Hematopoietic multipotent progenitor cell (in vitro differentiated cells): ENCODE measurements at regions not wholly inside any gene's neighbourhood (a gene's known extent, or its start where the extent isn't known, plus 50 kb on each side); places are given as distances from the start of the nearest gene placed in this dataset.
"Not testable (repeated sequence)": the region's sequence is repeated elsewhere in the genome, so short reads cannot be mapped to it uniquely, and the experiment has no call there.

Source experiments
- DNase-seq, 3 donors: peaks; one replicate each; pipeline ENCODE4 v3.0.0-alpha.2; 2011 to 2015; ENCODE audit warnings: low read depth in 2 of 3, low spot score in 2 of 3

GRCh38 chr1:90317628-90318027 is 322.7 kb downstream of the ZNF326 start:
- no peak for DNase-seq

GRCh38 chr1:90314533-90314932 is 319.6 kb downstream of the ZNF326 start:
- DNase-seq, result no peak

- no peak for DNase-seq
Measured at GRCh38 chr1:90313778-90314177, 318.9 kb downstream of the ZNF326 start.

GRCh38 chr1:90309806-90310205 is 314.9 kb downstream of the ZNF326 start:
- DNase-seq, result no peak

- no peak for DNase-seq
Measured at GRCh38 chr1:90308421-90308820, 313.5 kb downstream of the ZNF326 start.

GRCh38 chr1:90305577-90305976 is 310.7 kb downstream of the ZNF326 start:
- DNase-seq, result no peak

GRCh38 chr1:90296327-90296726 is 301.4 kb downstream of the ZNF326 start:
- no peak for DNase-seq

GRCh38 chr1:90295534-90295933 is 300.6 kb downstream of the ZNF326 start:
- DNase-seq, result no peak

GRCh38 chr1:90291431-90292216 is 296.7 kb downstream of the ZNF326 start:
- no peak for DNase-seq

- no peak for DNase-seq
Measured at GRCh38 chr1:90282811-90283210, 287.9 kb downstream of the ZNF326 start.

GRCh38 chr1:90281886-90282285 is 287.0 kb downstream of the ZNF326 start:
- not testable (repeated sequence) for DNase-seq

- DNase-seq, result no peak
Measured at GRCh38 chr1:90277270-90277669, 282.4 kb downstream of the ZNF326 start.

- no peak for DNase-seq
Measured at GRCh38 chr1:90274376-90274775, 279.5 kb downstream of the ZNF326 start.

- no peak for DNase-seq
Measured at GRCh38 chr1:90273241-90273774, 278.4 kb downstream of the ZNF326 start.

- DNase-seq, result no peak
Measured at GRCh38 chr1:90262791-90263190, 267.9 kb downstream of the ZNF326 start.

- DNase-seq, result no peak
Measured at GRCh38 chr1:90262286-90262685, 267.4 kb downstream of the ZNF326 start.

- DNase-seq, result no peak
Measured at GRCh38 chr1:90246069-90246468, 251.2 kb downstream of the ZNF326 start.

- no peak for DNase-seq
Measured at GRCh38 chr1:90236493-90236892, 241.6 kb downstream of the ZNF326 start.

- DNase-seq, result no peak
Measured at GRCh38 chr1:90223401-90223800, 228.5 kb downstream of the ZNF326 start.

GRCh38 chr1:90220941-90221693 is 226.2 kb downstream of the ZNF326 start:
- peak in 1 of 3 donors; percentile 10 for DNase-seq

GRCh38 chr1:90220496-90220895 is 225.6 kb downstream of the ZNF326 start:
- no peak for DNase-seq
